GM10248 (cell line): ENCODE measurements at regions not wholly inside any gene's neighbourhood (a gene's known extent, or its start where the extent isn't known, plus 50 kb on each side); places are given as distances from the start of the nearest gene placed in this dataset.

ENCODE experiments used
- CTCF ChIA-PET: fragments of 300-600 bp; sonication (Branson Sonifier 250); formaldehyde crosslinking; extraction: SDS; loops from one replicate; lab custom pipeline; 2021; ENCODE audit warnings: antibody characterized with exemption; lab: Yijun Ruan, JAX
- POLR2A ChIA-PET: fragments of 350-650 bp; sonication (Branson Sonifier 250); formaldehyde crosslinking; extraction: SDS; loops from one replicate; lab custom pipeline; 2020; ENCODE audit warnings: antibody characterized with exemption; lab: Yijun Ruan, JAX
- DNase-seq: peaks from one replicate; pipeline ENCODE4 v3.0.0; 2012; ENCODE audit errors: extremely low spot score
- TF ChIP-seq, protein P1 (sequence below): IDR thresholded peaks from 2 replicates; pipeline ENCODE4 v1.5.1; 2012; ENCODE audit warnings: mild to moderate bottlenecking, low read depth; ENCODE audit errors: extremely low read depth, missing control alignments, control extremely low read depth

DNA sequence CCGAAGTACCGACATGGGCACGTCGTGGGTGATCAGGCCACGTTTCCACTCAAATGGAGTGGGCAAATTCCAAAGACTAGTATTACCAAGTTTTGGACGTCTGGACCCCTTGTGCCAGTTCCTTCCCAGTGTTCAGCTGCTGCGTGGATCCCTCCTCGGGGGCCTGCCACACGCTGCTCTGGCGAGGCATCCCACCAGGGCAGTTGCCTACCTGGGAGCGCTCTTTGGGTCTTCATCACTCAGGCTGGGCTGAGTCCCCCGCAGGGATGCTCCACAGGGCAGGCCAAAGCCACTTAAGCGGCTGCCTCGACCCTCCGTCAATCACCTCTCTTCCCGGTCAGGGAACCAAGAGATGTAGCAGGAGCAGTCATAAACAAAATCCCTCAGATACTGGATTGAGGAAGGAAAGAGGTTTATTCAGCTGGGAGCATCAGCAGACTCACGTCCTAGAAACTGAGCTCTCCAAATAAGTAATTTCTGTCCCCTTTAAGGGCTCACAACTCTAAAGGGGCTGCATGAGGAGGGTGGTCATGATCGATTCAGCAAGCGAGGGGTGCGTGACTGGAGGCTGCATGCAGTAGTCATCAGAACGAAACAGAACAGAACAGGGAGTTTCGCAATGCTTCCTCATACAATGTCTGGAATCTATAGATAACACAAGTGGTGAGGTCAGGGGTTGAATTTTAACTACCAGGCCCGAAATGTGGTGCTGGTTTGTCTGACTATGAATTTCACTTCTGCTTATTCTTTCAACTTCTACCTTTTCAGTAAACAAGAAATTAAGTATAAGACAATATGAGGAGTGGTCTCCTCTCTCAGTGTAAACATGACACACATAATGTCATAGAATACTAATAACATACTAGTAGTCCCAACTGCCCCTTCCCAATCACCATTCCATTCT, 998.6 kb upstream of the NCAM2 start:
- POLR2A ChIA-PET, result no interaction called here
- CTCF ChIA-PET, result no interaction called here
- DNase-seq, result no peak
- TF ChIP-seq, protein P1, sequence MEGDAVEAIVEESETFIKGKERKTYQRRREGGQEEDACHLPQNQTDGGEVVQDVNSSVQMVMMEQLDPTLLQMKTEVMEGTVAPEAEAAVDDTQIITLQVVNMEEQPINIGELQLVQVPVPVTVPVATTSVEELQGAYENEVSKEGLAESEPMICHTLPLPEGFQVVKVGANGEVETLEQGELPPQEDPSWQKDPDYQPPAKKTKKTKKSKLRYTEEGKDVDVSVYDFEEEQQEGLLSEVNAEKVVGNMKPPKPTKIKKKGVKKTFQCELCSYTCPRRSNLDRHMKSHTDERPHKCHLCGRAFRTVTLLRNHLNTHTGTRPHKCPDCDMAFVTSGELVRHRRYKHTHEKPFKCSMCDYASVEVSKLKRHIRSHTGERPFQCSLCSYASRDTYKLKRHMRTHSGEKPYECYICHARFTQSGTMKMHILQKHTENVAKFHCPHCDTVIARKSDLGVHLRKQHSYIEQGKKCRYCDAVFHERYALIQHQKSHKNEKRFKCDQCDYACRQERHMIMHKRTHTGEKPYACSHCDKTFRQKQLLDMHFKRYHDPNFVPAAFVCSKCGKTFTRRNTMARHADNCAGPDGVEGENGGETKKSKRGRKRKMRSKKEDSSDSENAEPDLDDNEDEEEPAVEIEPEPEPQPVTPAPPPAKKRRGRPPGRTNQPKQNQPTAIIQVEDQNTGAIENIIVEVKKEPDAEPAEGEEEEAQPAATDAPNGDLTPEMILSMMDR, result no peak

DNA sequence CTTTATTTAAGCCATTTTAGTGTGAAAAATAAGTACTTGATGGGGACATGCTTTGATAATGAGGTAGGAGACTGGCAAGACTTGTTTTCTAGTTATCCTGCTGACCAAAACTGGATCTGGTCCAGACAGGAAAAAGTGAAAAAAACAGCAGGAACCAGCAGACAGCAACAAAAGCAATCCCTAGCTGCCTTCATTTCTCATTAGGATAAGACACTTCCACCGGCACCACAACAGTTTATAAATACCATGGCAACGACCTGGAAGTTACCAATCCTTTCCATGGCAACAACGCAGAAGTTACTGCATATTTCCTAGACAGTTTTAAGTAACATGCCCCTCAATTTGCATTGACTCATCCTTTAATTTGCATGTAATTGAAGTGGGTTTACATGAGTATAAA, 993.8 kb upstream of the NCAM2 start:
- TF ChIP-seq, protein P1, result no peak
- POLR2A ChIA-PET, result no interaction called here
- CTCF ChIA-PET, result no interaction called here
- DNase-seq, result no peak

DNA sequence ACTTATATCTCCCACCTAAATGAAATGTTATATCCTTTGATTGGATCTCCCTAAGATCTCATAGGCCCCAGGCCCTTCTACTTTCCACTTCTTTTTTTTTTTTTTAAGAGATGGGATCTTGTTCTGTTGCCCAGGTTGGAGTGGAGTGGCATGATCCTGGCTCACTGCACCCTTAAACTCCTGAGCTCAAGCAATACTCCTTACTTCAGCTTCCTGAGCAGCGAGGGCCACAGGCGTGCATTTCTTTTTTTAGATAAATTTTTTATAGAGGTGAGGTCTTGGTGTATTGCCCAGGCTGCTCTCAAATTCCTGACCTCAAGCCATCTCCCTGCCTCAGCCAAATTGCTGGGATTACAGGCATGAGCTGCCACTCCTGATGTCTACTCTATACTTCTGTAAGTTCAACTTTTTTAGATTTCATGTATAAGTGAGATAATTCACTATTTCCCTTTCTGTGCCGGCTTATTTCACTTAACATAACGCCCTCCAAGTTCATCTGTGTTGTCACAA, 987.5 kb upstream of the NCAM2 start:
- TF ChIP-seq, protein P1, result no peak
- ChIA-PET POLR2A (no interaction called here), CTCF (no interaction called here)
- DNase-seq, result no peak

DNA sequence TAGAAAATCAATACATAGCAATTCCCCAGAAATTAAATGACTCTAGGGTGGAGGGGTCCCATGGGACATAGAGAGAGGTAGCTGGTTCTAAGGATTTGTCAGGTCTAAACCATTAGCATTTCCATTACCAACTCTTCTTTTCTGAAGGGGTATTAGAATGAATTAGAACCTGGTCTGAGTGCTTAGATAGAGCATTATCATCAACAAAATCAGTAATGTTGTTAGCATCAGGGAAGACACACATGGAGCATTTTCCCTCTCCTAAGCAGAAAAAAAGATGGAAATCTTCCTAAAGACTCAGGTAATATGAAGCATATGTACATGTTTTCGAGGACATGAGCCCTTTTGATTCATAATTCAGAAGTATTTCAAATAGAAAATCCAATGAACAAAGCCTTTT, 984.4 kb upstream of the NCAM2 start:
- CTCF ChIA-PET, result no interaction called here
- POLR2A ChIA-PET, result no interaction called here
- TF ChIP-seq, protein P1, result no peak
- no peak for DNase-seq

DNA sequence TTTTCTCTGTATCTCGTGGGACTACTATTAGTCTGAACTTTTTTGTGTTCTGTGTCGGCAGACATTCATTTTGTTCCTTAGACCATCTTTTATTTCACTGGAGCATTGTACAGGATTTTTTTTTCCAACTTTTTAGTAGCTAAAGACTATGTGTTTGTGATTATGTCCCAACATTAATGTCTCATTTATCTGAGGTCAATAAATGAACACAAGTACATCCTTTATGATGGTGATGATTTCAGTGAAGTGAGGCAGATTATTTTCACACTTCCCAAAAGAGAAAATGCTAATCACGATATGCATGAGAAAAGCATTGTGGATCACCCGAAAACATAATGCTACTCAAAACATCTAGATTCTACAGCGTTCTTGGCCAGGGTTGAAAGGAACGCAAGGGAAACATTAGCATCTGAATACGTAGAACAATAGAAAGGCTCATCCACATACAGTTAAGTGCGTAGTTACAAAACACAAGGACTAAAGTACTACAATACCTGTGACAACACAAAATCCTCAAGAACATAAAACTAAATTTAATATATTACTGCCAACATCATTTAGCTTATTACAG, 981.7 kb upstream of the NCAM2 start:
- no peak for DNase-seq
- TF ChIP-seq, protein P1, result no peak
- ChIA-PET CTCF (interaction anchor here (0.7 to 1.4 kb wide), 2 partner anchors 22 to 50 kb away, joined by 4 read pairs; no protein-coding TSS in a partner anchor), POLR2A (no interaction called here)

DNA sequence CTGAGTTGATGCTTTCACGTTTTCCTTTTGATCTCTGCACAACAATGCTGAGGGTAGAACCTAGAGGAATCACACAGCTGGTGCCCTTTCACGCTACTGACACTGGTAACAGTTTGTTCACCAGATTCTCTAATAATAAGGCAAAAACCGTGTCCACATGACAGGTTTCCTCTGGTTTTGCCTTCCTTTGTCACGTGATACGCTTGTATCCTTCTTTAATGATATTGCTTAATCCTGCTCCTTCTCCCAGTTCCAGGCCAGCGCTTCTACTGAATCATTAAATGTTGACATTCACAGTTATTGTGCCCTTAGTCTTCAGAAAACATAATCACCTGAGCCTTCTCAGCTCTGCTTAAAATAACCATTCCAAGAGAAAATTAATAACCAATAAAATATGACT, 978.2 kb upstream of the NCAM2 start:
- ChIA-PET POLR2A (no interaction called here), CTCF (no interaction called here)
- TF ChIP-seq, protein P1, result no peak
- no peak for DNase-seq
